ENCODE measurements at regions not wholly inside any gene's neighbourhood (a gene's known extent, or its start where the extent isn't known, plus 50 kb on each side); places are given as distances from the start of the nearest gene placed in this dataset.
"Not testable (repeated sequence)": the region's sequence is repeated elsewhere in the genome, so short reads cannot be mapped to it uniquely, and the experiment has no call there.

DNA sequence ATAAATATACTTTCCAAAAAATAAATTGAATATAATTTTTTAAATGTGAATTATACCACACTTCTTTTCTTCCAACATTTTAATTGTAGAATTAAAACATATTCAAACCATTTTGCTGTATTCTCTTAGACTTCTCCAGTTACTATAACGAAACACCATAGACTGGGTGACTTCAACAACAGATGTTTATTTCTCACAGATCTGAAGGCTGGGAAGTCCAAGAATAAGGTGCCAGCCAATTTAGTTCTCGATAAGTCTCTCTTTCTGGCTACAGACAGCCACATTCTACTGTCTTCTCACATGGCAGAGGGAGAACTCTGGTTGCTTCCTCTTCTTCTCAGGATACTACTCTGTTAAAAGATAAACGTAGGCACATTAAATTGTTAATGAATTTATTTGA lies 155.8 kb upstream of the UGT8 start:
- CTCF ChIA-PET = no interaction called here
- H3K4me1 ChIP-seq (ENCODE audit: insufficient read depth, low read length, poor library complexity, severe bottlenecking) = no peaks in the 10 kb centered on the region
- TF ChIP-seq, protein P1, sequence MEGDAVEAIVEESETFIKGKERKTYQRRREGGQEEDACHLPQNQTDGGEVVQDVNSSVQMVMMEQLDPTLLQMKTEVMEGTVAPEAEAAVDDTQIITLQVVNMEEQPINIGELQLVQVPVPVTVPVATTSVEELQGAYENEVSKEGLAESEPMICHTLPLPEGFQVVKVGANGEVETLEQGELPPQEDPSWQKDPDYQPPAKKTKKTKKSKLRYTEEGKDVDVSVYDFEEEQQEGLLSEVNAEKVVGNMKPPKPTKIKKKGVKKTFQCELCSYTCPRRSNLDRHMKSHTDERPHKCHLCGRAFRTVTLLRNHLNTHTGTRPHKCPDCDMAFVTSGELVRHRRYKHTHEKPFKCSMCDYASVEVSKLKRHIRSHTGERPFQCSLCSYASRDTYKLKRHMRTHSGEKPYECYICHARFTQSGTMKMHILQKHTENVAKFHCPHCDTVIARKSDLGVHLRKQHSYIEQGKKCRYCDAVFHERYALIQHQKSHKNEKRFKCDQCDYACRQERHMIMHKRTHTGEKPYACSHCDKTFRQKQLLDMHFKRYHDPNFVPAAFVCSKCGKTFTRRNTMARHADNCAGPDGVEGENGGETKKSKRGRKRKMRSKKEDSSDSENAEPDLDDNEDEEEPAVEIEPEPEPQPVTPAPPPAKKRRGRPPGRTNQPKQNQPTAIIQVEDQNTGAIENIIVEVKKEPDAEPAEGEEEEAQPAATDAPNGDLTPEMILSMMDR (conservative IDR thresholded peaks at IDR 0.05; ENCODE audit: low read depth, low read length) = no peak
- no peak for TF ChIP-seq EZH2 (IDR thresholded peaks at IDR 0.05; ENCODE audit: borderline replicate concordance, low read depth, low read length, poor library complexity, severe bottlenecking)
- H3K27ac ChIP-seq (ENCODE audit: low read depth, low read length, poor library complexity, severe bottlenecking) = no peak overlapping the region
- H3K9me3 ChIP-seq (ENCODE audit: low read depth, low read length, poor library complexity, severe bottlenecking) = no peaks in the 10 kb centered on the region
- no peaks in the 10 kb centered on the region for H3K27me3 ChIP-seq (replicated peaks; ENCODE audit: insufficient read depth, low read depth, low read length, poor library complexity)
- H3K36me3 ChIP-seq (ENCODE audit: insufficient read depth, low read length, poor library complexity, severe bottlenecking) = no peaks in the 10 kb centered on the region
- POLR2A ChIA-PET (ENCODE audit: low non-redundant PET) = no interaction called here
- H3K4me3 ChIP-seq (ENCODE audit: low read depth, low read length, poor library complexity, severe bottlenecking) = no peak overlapping the region
- BruUV-seq (replicated peaks) = no TSS peak
- intact Hi-C loops (cut with micrococcal nuclease; ENCODE audit: unreplicated experiment) = no loop called here
- no peak for DNase-seq (ENCODE audit: low spot score)

DNA sequence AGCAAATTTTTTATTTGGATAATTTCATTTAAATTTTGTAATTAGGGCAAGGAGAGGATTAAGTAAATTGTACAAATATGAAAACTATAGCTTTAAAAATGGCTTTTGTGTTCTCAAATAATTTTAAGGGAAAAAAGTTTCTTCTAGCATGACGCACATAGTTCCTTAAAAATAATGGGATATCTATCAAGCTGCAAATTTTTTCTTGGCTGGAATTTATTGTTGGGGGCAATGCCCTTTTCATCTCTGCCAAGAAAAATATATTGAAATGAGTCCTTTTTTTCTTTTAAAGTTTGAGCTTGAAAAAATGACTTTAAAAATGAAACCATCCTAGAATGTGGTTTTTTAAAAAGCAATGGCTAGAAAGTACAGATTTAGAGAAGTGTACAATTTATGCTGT lies 154.4 kb upstream of the UGT8 start:
- intact Hi-C loops (cut with micrococcal nuclease; ENCODE audit: unreplicated experiment) = no loop called here
- H3K27me3 ChIP-seq (replicated peaks; ENCODE audit: insufficient read depth, low read depth, low read length, poor library complexity) = no peaks in the 10 kb centered on the region
- no peaks in the 10 kb centered on the region for H3K4me1 ChIP-seq (ENCODE audit: insufficient read depth, low read length, poor library complexity, severe bottlenecking)
- ChIA-PET POLR2A (ENCODE audit: low non-redundant PET) (no interaction called here), CTCF (no interaction called here)
- no peak overlapping the region for H3K4me3 ChIP-seq (ENCODE audit: low read depth, low read length, poor library complexity, severe bottlenecking)
- TF ChIP-seq EZH2 (IDR thresholded peaks at IDR 0.05; ENCODE audit: borderline replicate concordance, low read depth, low read length, poor library complexity, severe bottlenecking) = no peak
- TF ChIP-seq, protein P1 (conservative IDR thresholded peaks at IDR 0.05; ENCODE audit: low read depth, low read length) = no peak
- DNase-seq (ENCODE audit: low spot score) = no peak
- no peak overlapping the region for H3K27ac ChIP-seq (ENCODE audit: low read depth, low read length, poor library complexity, severe bottlenecking)
- H3K9me3 ChIP-seq (ENCODE audit: low read depth, low read length, poor library complexity, severe bottlenecking) = no peaks in the 10 kb centered on the region
- no TSS peak for BruUV-seq (replicated peaks)
- no peaks in the 10 kb centered on the region for H3K36me3 ChIP-seq (ENCODE audit: insufficient read depth, low read length, poor library complexity, severe bottlenecking)

DNA sequence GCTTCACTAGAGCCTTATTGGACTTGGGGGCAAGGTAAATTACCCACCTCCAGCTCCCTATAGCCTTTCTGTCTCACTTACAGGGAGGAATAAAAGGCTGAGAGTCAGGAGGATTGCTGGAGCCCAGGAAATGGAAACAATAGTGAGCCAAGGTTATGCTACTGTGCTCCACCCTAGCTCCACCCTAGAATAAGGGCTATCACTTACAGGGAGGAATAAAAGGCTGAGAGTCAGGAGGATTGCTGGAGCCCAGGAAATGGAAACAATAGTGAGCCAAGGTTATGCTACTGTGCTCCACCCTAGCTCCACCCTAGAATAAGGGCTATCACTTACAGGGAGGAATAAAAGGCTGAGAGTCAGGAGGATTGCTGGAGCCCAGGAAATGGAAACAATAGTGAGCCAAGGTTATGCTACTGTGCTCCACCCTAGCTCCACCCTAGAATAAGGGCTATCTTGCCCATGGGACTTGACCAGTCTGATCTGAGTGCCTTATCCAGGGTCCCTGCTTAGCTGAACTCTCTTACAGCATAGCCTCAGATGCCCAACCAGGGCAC lies 150.6 kb upstream of the UGT8 start:
- H3K27ac ChIP-seq (ENCODE audit: low read depth, low read length, poor library complexity, severe bottlenecking); BruUV-seq (replicated peaks); DNase-seq (ENCODE audit: low spot score); H3K4me3 ChIP-seq (ENCODE audit: low read depth, low read length, poor library complexity, severe bottlenecking); H3K36me3 ChIP-seq (ENCODE audit: insufficient read depth, low read length, poor library complexity, severe bottlenecking); CTCF ChIA-PET; H3K9me3 ChIP-seq (ENCODE audit: low read depth, low read length, poor library complexity, severe bottlenecking); intact Hi-C loops (cut with micrococcal nuclease; ENCODE audit: unreplicated experiment); H3K4me1 ChIP-seq (ENCODE audit: insufficient read depth, low read length, poor library complexity, severe bottlenecking); H3K27me3 ChIP-seq (replicated peaks; ENCODE audit: insufficient read depth, low read depth, low read length, poor library complexity); POLR2A ChIA-PET (ENCODE audit: low non-redundant PET): not testable (repeated sequence)

DNA sequence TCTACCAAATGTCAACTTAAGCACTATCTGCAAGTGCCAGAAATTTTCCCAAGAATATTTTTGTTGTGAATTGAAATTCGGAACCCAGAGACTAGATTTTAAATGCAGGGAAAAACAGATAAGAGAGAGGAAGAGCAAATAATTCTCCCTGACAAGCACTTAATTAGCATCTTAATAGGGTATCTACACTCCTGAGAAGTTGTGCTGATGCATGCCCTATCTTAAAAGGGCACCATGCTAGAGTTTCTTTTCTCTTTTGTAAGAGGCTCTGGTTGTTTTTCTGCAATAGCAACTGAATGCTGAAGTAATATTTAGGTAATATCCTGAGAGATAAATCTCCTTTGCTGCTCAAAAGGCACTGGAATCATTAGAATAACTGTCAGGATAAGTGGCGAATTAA lies 139.9 kb upstream of the UGT8 start:
- H3K4me3 ChIP-seq (ENCODE audit: low read depth, low read length, poor library complexity, severe bottlenecking) = no peak overlapping the region
- no peaks in the 10 kb centered on the region for H3K27me3 ChIP-seq (replicated peaks; ENCODE audit: insufficient read depth, low read depth, low read length, poor library complexity)
- BruUV-seq (replicated peaks) = no TSS peak
- ChIA-PET CTCF (no interaction called here), POLR2A (ENCODE audit: low non-redundant PET) (no interaction called here)
- no peak overlapping the region for H3K27ac ChIP-seq (ENCODE audit: low read depth, low read length, poor library complexity, severe bottlenecking)
- TF ChIP-seq EZH2 (IDR thresholded peaks at IDR 0.05; ENCODE audit: borderline replicate concordance, low read depth, low read length, poor library complexity, severe bottlenecking) = no peak
- TF ChIP-seq, protein P1 (conservative IDR thresholded peaks at IDR 0.05; ENCODE audit: low read depth, low read length) = no peak
- intact Hi-C loops (cut with micrococcal nuclease; ENCODE audit: unreplicated experiment) = no loop called here
- no peak for DNase-seq (ENCODE audit: low spot score)
- no peaks in the 10 kb centered on the region for H3K4me1 ChIP-seq (ENCODE audit: insufficient read depth, low read length, poor library complexity, severe bottlenecking)
- H3K9me3 ChIP-seq (ENCODE audit: low read depth, low read length, poor library complexity, severe bottlenecking) = no peaks in the 10 kb centered on the region
- no peaks in the 10 kb centered on the region for H3K36me3 ChIP-seq (ENCODE audit: insufficient read depth, low read length, poor library complexity, severe bottlenecking)
